ENCODE measurements at regions not wholly inside any gene's neighbourhood (a gene's known extent, or its start where the extent isn't known, plus 50 kb on each side); places are given as distances from the start of the nearest gene placed in this dataset.

DNA sequence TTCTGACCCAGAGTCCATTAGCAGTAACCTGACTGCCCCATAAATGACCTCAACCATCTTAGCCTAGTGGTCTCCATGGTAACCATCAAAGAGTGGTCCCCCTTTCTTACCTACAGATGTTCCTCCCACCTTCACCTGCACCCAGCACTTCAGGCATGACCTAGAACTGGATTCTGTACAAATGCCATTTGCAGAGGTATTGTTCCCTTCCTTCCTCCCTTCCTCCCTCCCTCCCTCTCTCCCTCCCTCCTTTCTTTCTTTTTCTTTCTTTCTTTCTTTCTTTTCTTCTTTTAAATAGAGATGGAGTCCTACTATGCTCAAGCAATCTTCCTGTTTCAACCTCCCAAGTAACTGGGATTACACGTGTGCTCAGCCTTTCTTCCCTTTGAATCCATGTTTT, 114.6 kb upstream of the SLC1A4 start:
- H3K27ac Mint-ChIP-seq: no peak overlapping the region
- H3K9me3 Mint-ChIP-seq: no peaks in the 10 kb centered on the region
- POLR2A ChIA-PET: interaction anchor here (0.6 kb wide), 1 partner anchor 159 kb away, joined by 6 read pairs; no protein-coding TSS in a partner anchor

DNA sequence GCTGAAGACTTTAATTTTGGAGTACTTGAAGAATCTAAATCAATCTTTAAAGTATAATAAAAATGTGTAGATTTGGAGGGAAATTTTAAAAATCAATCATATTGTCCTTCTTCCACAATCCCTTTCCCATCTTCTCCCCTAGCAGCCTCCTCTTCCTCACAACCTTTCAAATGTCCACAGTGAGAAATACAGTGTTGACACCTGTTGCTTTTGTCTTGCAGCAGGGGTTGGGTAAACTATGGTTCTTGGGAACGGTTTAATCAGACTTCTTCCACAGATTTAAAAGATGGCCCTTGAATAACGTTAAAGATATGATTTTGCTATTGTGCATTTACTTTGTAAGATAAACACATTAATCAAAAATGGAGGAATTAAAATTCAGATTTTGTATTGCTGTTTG, 113.8 kb upstream of the SLC1A4 start:
- no peak for TF ChIP-seq CTCF (IDR thresholded peaks at IDR 0.05)

More for the DNA sequence above, 114.6 kb upstream of the SLC1A4 start:
- CTCF ChIA-PET: interaction anchor here (1.0 to 1.7 kb wide), 2 partner anchors 292 to 544 kb away, joined by 4 to 8 read pairs; no protein-coding TSS in a partner anchor
- ATAC-seq (ENCODE audit: low read depth): no peak
- intact Hi-C loops (cut with micrococcal nuclease): loop anchor here (10.0 kb wide), 1 partner anchor 830 kb away; no protein-coding TSS in a partner anchor
- Mint-ChIP-seq H3K36me3 (ENCODE audit: low read depth) (no peaks in the 10 kb centered on the region), H3K4me1 (peaks cover 8% of the 10 kb centered on the region), H3K27me3 (no peaks in the 10 kb centered on the region), H3K4me3 (no peak overlapping the region)
- no peak for DNase-seq
- no peak for TF ChIP-seq CTCF (IDR thresholded peaks at IDR 0.05)

GRCh38 chr2:64876137-64876647, 113.0 kb upstream of the SLC1A4 start:
- Mint-ChIP-seq H3K27me3 (no peaks in the 10 kb centered on the region), H3K36me3 (ENCODE audit: low read depth) (no peaks in the 10 kb centered on the region), H3K4me3 (no peak overlapping the region), H3K9me3 (no peaks in the 10 kb centered on the region), H3K27ac (no peak overlapping the region), H3K4me1 (peaks cover 11% of the 10 kb centered on the region)
- POLR2A ChIA-PET: interaction anchor here (0.7 kb wide), 1 partner anchor 368 kb away, joined by 3 read pairs; no protein-coding TSS in a partner anchor
- no peak for TF ChIP-seq CTCF (IDR thresholded peaks at IDR 0.05)
- no peak for DNase-seq
- CTCF ChIA-PET: interaction anchor here (1.5 kb wide), 1 partner anchor 289 kb away, joined by 5 read pairs; no protein-coding TSS in a partner anchor
- no peak for ATAC-seq (ENCODE audit: low read depth)
- intact Hi-C loops (cut with micrococcal nuclease): loop anchor here (10.0 kb wide), 1 partner anchor 831 kb away; no protein-coding TSS in a partner anchor

More for the DNA sequence above, 113.8 kb upstream of the SLC1A4 start:
- DNase-seq: no peak
- ATAC-seq (ENCODE audit: low read depth): no peak
- Mint-ChIP-seq H3K36me3 (ENCODE audit: low read depth) (no peaks in the 10 kb centered on the region), H3K27me3 (no peaks in the 10 kb centered on the region), H3K4me1 (peaks cover 8% of the 10 kb centered on the region), H3K4me3 (no peak overlapping the region), H3K27ac (no peak overlapping the region), H3K9me3 (no peaks in the 10 kb centered on the region)
- intact Hi-C loops (cut with micrococcal nuclease): loop anchor here (10.0 kb wide), 1 partner anchor 831 kb away; no protein-coding TSS in a partner anchor
- POLR2A ChIA-PET: interaction anchor here (0.6 kb wide), 2 partner anchors 58 to 158 kb away, joined by 3 to 6 read pairs; no protein-coding TSS in a partner anchor
- CTCF ChIA-PET: no interaction called here

DNA sequence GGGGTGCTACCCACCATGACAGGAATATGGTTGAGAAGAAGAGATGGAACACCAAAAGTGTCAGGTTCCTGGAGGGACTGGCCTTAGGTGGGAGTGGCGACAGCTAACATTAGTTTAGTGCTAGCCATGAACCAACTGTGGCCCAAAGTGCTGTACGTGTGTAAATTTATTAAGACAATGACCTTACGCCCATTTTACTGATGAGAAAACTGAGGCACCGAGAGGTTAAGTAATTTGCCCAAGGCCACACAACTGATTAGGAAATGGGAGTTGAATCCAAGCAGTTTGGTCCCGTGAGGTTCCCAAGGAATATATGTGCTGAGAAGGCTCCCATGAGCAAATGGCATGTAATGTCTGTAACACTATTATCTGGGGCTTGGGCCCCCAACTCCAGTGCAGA, 109.5 kb upstream of the SLC1A4 start:
- intact Hi-C loops (cut with micrococcal nuclease): loop anchor here (10.0 kb wide), 1 partner anchor 835 kb away; no protein-coding TSS in a partner anchor
- Mint-ChIP-seq H3K27ac (no peak overlapping the region), H3K9me3 (no peaks in the 10 kb centered on the region), H3K27me3 (no peaks in the 10 kb centered on the region), H3K4me1 (peaks cover 7% of the 10 kb centered on the region), H3K36me3 (ENCODE audit: low read depth) (peaks cover 3% of the 10 kb centered on the region), H3K4me3 (no peak overlapping the region)
- ChIA-PET CTCF (interaction anchor here (1.4 kb wide), 1 partner anchor 356 kb away, joined by 3 read pairs; the partner anchor contains the start of gene AFTPH), POLR2A (interaction anchor here (1.0 kb wide), 1 partner anchor 128 kb away, joined by 3 read pairs; no protein-coding TSS in a partner anchor)
- DNase-seq (no peak), ATAC-seq (ENCODE audit: low read depth) (no peak)
- no peak for TF ChIP-seq CTCF (IDR thresholded peaks at IDR 0.05)

DNA sequence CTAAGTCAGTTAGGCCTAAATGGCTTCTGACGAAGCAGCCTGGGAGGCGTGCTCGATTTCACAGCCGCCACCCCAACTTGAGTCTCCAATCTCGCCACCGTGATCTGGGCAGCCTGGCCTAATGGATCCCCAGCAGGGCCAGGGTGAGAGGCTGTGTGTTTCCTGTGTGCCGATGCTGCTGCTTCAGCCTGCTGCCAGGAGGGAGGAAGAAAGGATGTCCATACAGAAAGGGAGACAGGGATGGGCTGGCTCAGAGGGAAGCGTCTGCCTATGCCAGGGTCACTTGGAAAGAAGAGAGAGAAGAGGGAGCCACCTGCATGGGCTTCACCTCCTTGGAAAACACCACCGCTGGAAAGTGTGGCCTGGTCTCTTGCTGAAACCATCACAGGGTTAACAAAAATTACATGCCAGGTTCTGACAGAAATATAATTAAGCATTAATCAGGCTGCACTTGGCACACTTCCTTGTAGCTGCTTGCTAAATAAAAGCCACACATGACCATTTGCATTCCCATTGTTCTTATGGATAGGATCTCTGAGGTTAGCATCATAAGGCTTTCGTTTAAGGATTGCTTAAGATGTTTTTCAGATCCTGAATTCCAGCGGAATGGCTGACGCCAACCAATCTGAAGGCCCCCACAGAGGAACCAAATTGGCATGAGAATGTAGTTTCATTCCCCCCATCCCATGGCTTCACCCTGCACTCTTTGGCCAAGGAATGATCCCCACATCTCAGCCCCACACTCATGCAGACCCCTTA, 108.8 kb upstream of the SLC1A4 start:
- no peak overlapping the region for H3K4me3 Mint-ChIP-seq
- intact Hi-C loops (cut with micrococcal nuclease): no loop called here
- ATAC-seq (ENCODE audit: low read depth) (no peak), DNase-seq (no peak)
- no peak overlapping the region for H3K27ac Mint-ChIP-seq
- no peaks in the 10 kb centered on the region for H3K9me3 Mint-ChIP-seq
- ChIA-PET POLR2A (no interaction called here), CTCF (no interaction called here)
- H3K36me3 Mint-ChIP-seq (ENCODE audit: low read depth): peaks cover 3% of the 10 kb centered on the region
- H3K4me1 Mint-ChIP-seq: peaks cover 7% of the 10 kb centered on the region
- TF ChIP-seq CTCF (IDR thresholded peaks at IDR 0.05): no peak
- no peaks in the 10 kb centered on the region for H3K27me3 Mint-ChIP-seq
